Muscle layer of duodenum (tissue), 2 donors: ENCODE measurements at regions not wholly inside any gene's neighbourhood (a gene's known extent, or its start where the extent isn't known, plus 50 kb on each side); places are given as distances from the start of the nearest gene placed in this dataset.
"Not testable (repeated sequence)": the region's sequence is repeated elsewhere in the genome, so short reads cannot be mapped to it uniquely, and the experiment has no call there.

Experiments used
- H3K27ac ChIP-seq: one replicate; pipeline ENCODE4 v1.7.0; 2013; ENCODE audit warnings: mild to moderate bottlenecking, low read length
- H3K27me3 ChIP-seq: one replicate; pipeline ENCODE4 v1.7.0; 2013; ENCODE audit warnings: low read depth, mild to moderate bottlenecking, control low read depth, low read length
- H3K36me3 ChIP-seq, 2 donors: one replicate each; pipeline ENCODE4 v1.7.0; 2013; ENCODE audit warnings: low read length in 2 of 2, control low read depth in 1 of 2, mild to moderate bottlenecking in 1 of 2; ENCODE audit not compliant: insufficient read depth in 2 of 2, control insufficient read depth in 1 of 2
- H3K4me1 ChIP-seq, 2 donors: one replicate each; pipeline ENCODE4 v1.7.0; 2013; ENCODE audit warnings: low read length in 2 of 2, mild to moderate bottlenecking in 2 of 2, control low read depth in 1 of 2, moderate library complexity in 1 of 2; ENCODE audit not compliant: insufficient read depth in 2 of 2, control insufficient read depth in 1 of 2
- H3K4me3 ChIP-seq, 2 donors: one replicate each; pipeline ENCODE4 v1.7.0; 2013; ENCODE audit warnings: low read length in 2 of 2, low read depth in 1 of 2, mild to moderate bottlenecking in 1 of 2
- H3K9me3 ChIP-seq, 2 donors: one replicate each; pipeline ENCODE4 v1.7.0; 2013; ENCODE audit warnings: low read length in 2 of 2, control low read depth in 1 of 2, mild to moderate bottlenecking in 1 of 2; ENCODE audit not compliant: control insufficient read depth in 1 of 2
- donor health status: healthy.

DNA sequence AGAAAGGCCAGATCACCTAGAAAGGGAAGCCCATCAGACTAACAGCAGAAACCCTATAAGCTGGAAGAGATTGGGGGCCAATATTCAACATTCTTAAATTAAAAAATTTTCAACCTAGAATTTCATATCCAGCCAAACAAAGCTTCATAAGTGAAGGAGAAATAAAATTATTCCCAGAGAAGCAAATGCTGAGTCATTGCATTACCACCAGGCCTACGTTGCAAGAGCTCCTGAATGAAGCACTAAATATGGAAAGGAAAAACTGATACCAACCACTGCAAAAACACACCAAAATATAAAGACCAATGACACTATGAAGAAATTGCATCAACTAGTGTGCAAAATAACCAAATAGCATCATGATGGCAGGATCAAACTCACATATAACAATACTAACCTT, 453.4 kb upstream of the PITX2 start:
- peaks cover 0 to 11% of the 10 kb centered on the region in 2 donors for H3K9me3 ChIP-seq
- not testable (repeated sequence) for H3K4me3 ChIP-seq

GRCh38 chr4:111108153-111108552, 485.3 kb upstream of the PITX2 start:
- no peak overlapping the region for H3K4me3 ChIP-seq
- H3K27me3 ChIP-seq: no peaks in the 10 kb centered on the region
- H3K4me1 ChIP-seq: no peaks in the 10 kb centered on the region

More for the DNA sequence above, 453.4 kb upstream of the PITX2 start:
- H3K27ac ChIP-seq, H3K4me1 ChIP-seq, H3K36me3 ChIP-seq, H3K27me3 ChIP-seq: not testable (repeated sequence)

GRCh38 chr4:111113591-111113990, 490.7 kb upstream of the PITX2 start:
- H3K27me3 ChIP-seq: no peaks in the 10 kb centered on the region
- no peaks in the 10 kb centered on the region for H3K4me1 ChIP-seq
- H3K36me3 ChIP-seq: no peaks in the 10 kb centered on the region
- H3K27ac ChIP-seq: no peak overlapping the region
- H3K9me3 ChIP-seq: no peaks in the 10 kb centered on the region
- H3K4me3 ChIP-seq: no peak overlapping the region

More at GRCh38 chr4:111108153-111108552, 485.3 kb upstream of the PITX2 start:
- Histone ChIP-seq H3K36me3 (no peaks in the 10 kb centered on the region), H3K9me3 (no peaks in the 10 kb centered on the region), H3K27ac (no peak overlapping the region)

GRCh38 chr4:111115881-111116280, 493.0 kb upstream of the PITX2 start:
- Histone ChIP-seq H3K4me1 (no peaks in the 10 kb centered on the region), H3K36me3 (no peaks in the 10 kb centered on the region), H3K9me3 (no peaks in the 10 kb centered on the region), H3K4me3 (no peak overlapping the region), H3K27me3 (no peaks in the 10 kb centered on the region), H3K27ac (no peak overlapping the region)

- Histone ChIP-seq H3K27ac (no peak overlapping the region), H3K4me3 (no peak overlapping the region)
Measured at GRCh38 chr4:111120191-111120590, 497.3 kb upstream of the PITX2 start.

GRCh38 chr4:111126340-111126739, 503.5 kb upstream of the PITX2 start:
- H3K4me3 ChIP-seq: no peak overlapping the region
- H3K4me1 ChIP-seq: no peaks in the 10 kb centered on the region
- H3K9me3 ChIP-seq: no peaks in the 10 kb centered on the region
- no peak overlapping the region for H3K27ac ChIP-seq
- no peaks in the 10 kb centered on the region for H3K36me3 ChIP-seq
- no peaks in the 10 kb centered on the region for H3K27me3 ChIP-seq

More at GRCh38 chr4:111120191-111120590, 497.3 kb upstream of the PITX2 start:
- Histone ChIP-seq H3K4me1 (no peaks in the 10 kb centered on the region), H3K9me3 (no peaks in the 10 kb centered on the region), H3K27me3 (no peaks in the 10 kb centered on the region), H3K36me3 (no peaks in the 10 kb centered on the region)

GRCh38 chr4:111127841-111128240, 505.0 kb upstream of the PITX2 start:
- Histone ChIP-seq H3K36me3 (no peaks in the 10 kb centered on the region), H3K9me3 (no peaks in the 10 kb centered on the region), H3K27ac (no peak overlapping the region), H3K4me1 (no peaks in the 10 kb centered on the region), H3K4me3 (no peak overlapping the region), H3K27me3 (no peaks in the 10 kb centered on the region)

GRCh38 chr4:111128327-111128726, 505.4 kb upstream of the PITX2 start:
- H3K27ac ChIP-seq: no peak overlapping the region
- H3K4me1 ChIP-seq: no peaks in the 10 kb centered on the region
- no peaks in the 10 kb centered on the region for H3K9me3 ChIP-seq

GRCh38 chr4:111136438-111136837, 513.6 kb upstream of the PITX2 start:
- no peak overlapping the region for H3K4me3 ChIP-seq
- no peak overlapping the region for H3K27ac ChIP-seq
- no peaks in the 10 kb centered on the region for H3K36me3 ChIP-seq
- H3K4me1 ChIP-seq: no peaks in the 10 kb centered on the region
- H3K27me3 ChIP-seq: no peaks in the 10 kb centered on the region
- H3K9me3 ChIP-seq: no peaks in the 10 kb centered on the region

More at GRCh38 chr4:111128327-111128726, 505.4 kb upstream of the PITX2 start:
- H3K36me3 ChIP-seq: no peaks in the 10 kb centered on the region
- no peaks in the 10 kb centered on the region for H3K27me3 ChIP-seq
- H3K4me3 ChIP-seq: no peak overlapping the region

DNA sequence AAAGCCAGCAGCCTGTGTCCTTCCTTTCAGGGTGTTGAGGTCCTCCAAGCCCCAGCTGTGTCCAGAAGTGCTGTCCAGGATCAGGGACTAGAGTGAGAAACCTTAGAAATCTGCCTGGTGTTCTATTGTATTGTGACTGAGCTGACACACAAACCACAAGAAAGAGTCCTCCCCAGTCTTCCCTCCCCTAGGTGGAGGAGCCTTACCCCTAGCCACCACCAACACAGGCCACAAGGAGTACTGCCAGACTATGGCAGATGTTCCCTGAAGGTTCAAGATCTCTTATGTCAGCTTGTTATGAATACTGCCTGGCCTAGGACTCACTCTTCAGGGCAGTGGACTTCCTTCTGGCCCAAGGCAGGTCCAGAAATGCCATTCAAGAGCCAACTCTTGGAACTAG, 514.1 kb upstream of the PITX2 start:
- H3K27me3 ChIP-seq: no peaks in the 10 kb centered on the region
- no peak overlapping the region for H3K27ac ChIP-seq
- no peak overlapping the region for H3K4me3 ChIP-seq
- no peaks in the 10 kb centered on the region for H3K36me3 ChIP-seq
- no peaks in the 10 kb centered on the region for H3K4me1 ChIP-seq
- no peaks in the 10 kb centered on the region for H3K9me3 ChIP-seq

DNA sequence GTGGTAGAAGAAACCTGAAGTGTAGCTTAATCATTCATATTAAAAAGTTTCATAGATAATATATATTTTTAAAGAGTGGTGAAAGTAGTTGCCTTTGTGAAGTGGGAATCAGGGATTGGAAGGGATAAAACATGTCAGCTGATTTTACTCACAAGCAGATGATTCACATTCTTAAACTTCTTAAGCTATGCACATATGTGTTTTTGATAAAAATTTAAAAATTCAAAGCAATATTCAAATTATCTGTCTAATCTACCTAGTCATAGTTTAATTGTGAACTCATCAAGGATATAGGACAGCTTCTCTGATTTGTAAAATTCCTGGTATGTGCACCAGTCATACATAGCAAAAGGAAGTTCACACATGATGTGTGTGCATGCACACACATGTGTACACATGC, 520.6 kb upstream of the PITX2 start:
- no peaks in the 10 kb centered on the region for H3K27me3 ChIP-seq
- no peak overlapping the region for H3K27ac ChIP-seq
- H3K4me1 ChIP-seq: no peaks in the 10 kb centered on the region
- no peak overlapping the region for H3K4me3 ChIP-seq
- H3K36me3 ChIP-seq: no peaks in the 10 kb centered on the region
- H3K9me3 ChIP-seq: no peaks in the 10 kb centered on the region

DNA sequence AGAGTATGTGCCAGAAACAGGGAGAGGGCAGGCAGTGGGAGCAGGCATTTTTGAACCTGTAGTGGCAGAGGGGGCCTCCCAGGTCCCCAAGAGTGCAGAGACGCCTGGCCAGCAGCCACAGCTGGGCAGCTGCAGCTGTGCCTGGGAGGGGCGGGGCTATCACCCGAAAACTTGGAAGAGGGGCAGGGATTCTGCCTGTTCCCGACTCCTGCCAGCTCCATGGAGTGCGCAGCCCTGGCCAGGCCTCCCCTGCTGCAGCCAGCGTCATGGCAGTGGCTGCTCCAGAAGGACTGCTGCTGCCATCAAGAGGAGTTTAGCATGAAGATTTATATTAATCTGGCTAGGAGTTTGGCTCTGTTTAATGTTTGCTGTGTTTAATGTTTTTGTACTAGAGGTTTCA, 532.1 kb upstream of the PITX2 start:
- H3K27me3 ChIP-seq: no peaks in the 10 kb centered on the region
- no peak overlapping the region for H3K27ac ChIP-seq
- H3K9me3 ChIP-seq: peaks cover 0 to 4% of the 10 kb centered on the region in 2 donors
- H3K4me1 ChIP-seq: no peaks in the 10 kb centered on the region
- no peaks in the 10 kb centered on the region for H3K36me3 ChIP-seq
- H3K4me3 ChIP-seq: no peak overlapping the region
